ENCODE measurements at regions not wholly inside any gene's neighbourhood (a gene's known extent, or its start where the extent isn't known, plus 50 kb on each side); places are given as distances from the start of the nearest gene placed in this dataset.

GRCh38 chr5:117204926-117205869 is 630.6 kb upstream of the SEMA6A start:
- TF ChIP-seq CTCF (IDR thresholded peaks at IDR 0.05; ENCODE audit: insufficient read depth, low read length) = no peak
- DNase-seq (ENCODE audit: low read depth) = no peak

GRCh38 chr5:117204404-117204803 is 629.8 kb upstream of the SEMA6A start:
- no peak for DNase-seq (ENCODE audit: low read depth)
- no peak for TF ChIP-seq CTCF (IDR thresholded peaks at IDR 0.05; ENCODE audit: insufficient read depth, low read length)
- no peak overlapping the region for H3K4me3 ChIP-seq (ENCODE audit: low read depth, low read length)

More at GRCh38 chr5:117204926-117205869, 630.6 kb upstream of the SEMA6A start:
- no peak overlapping the region for H3K4me3 ChIP-seq (ENCODE audit: low read depth, low read length)

DNA sequence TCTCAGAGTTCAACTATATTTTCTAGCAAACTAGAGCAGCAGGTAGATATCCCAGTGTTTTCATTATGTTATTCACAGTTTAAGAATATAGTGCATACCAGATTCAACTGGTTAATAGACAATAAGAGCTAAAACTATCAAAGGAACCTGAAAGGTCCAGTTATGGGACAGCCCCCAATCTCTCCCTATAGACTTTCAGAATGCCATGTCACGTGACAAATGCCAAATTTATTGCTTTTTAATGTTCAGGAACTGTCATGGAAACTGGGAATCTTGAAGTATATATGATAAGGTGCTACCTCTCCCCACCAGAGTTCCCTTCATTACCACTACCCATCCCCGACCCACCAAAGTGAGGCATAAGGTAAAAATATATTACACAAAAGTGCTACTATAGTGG is 629.0 kb upstream of the SEMA6A start:
- no peak overlapping the region for H3K4me3 ChIP-seq (ENCODE audit: low read depth, low read length)
- no peak for TF ChIP-seq CTCF (IDR thresholded peaks at IDR 0.05; ENCODE audit: insufficient read depth, low read length)
- no peak for DNase-seq (ENCODE audit: low read depth)

GRCh38 chr5:117201001-117201400 is 626.4 kb upstream of the SEMA6A start:
- no peak overlapping the region for H3K4me3 ChIP-seq (ENCODE audit: low read depth, low read length)
- no peak for TF ChIP-seq CTCF (IDR thresholded peaks at IDR 0.05; ENCODE audit: insufficient read depth, low read length)
- DNase-seq (ENCODE audit: low read depth) = no peak

DNA sequence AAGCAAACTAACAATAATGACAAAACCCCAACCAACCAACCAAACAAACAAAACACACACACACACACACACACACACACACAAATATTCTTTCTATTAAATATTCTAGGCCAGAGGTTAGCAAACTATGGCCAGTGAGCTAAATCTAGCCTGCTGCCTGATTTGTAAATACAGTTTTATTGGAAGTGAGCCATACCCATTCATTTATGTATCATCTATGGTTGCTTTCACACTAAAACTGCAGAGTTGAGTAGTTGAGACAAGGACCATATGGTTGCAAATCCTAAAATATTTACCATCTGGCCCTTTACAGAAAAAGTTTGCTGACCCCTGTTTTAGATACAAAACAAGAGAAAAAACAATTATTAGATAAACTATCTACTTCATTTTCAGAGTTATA is 620.5 kb upstream of the SEMA6A start:
- TF ChIP-seq CTCF (IDR thresholded peaks at IDR 0.05; ENCODE audit: insufficient read depth, low read length) = no peak
- no peak overlapping the region for H3K4me3 ChIP-seq (ENCODE audit: low read depth, low read length)
- DNase-seq (ENCODE audit: low read depth) = no peak

- no peak for DNase-seq (ENCODE audit: low read depth)
- no peak for TF ChIP-seq CTCF (IDR thresholded peaks at IDR 0.05; ENCODE audit: insufficient read depth, low read length)
- H3K4me3 ChIP-seq (ENCODE audit: low read depth, low read length) = no peak overlapping the region
Observed at GRCh38 chr5:117191251-117191650, 616.6 kb upstream of the SEMA6A start.

Measured in fibroblast of the aortic adventitia (primary cell).